Fibroblast of villous mesenchyme (primary cell): ENCODE measurements at regions not wholly inside any gene's neighbourhood (a gene's known extent, or its start where the extent isn't known, plus 50 kb on each side); places are given as distances from the start of the nearest gene placed in this dataset.

ENCODE experiments used
- DNase-seq: peaks from one replicate; pipeline ENCODE4 v3.0.0-alpha.2; 2010; ENCODE audit warnings: low read depth
- H3K4me3 ChIP-seq: 2 replicates; pipeline ENCODE4 v1.5.1; 2011; ENCODE audit warnings: low read depth, mild to moderate bottlenecking, low read length
- CTCF ChIP-seq: IDR thresholded peaks from 2 replicates; pipeline ENCODE4 v1.5.1; 2012; ENCODE audit warnings: low read depth, mild to moderate bottlenecking, low read length; ENCODE audit not compliant: insufficient read depth

GRCh38 chr12:114902665-114903064 lies 218.7 kb upstream of the TBX3 start:
- no peak for TF ChIP-seq CTCF
- DNase-seq = no peak
- H3K4me3 ChIP-seq = no peak overlapping the region

- TF ChIP-seq CTCF = no peak
- DNase-seq = no peak
- no peak overlapping the region for H3K4me3 ChIP-seq
Observed at GRCh38 chr12:114901316-114901715, 217.3 kb upstream of the TBX3 start.

- no peak for DNase-seq
- H3K4me3 ChIP-seq = no peak overlapping the region
- no peak for TF ChIP-seq CTCF
Observed at GRCh38 chr12:114898159-114898558, 214.2 kb upstream of the TBX3 start.

- no peak for TF ChIP-seq CTCF
- no peak overlapping the region for H3K4me3 ChIP-seq
- no peak for DNase-seq
Observed at GRCh38 chr12:114895827-114896226, 211.9 kb upstream of the TBX3 start.

- TF ChIP-seq CTCF = no peak
- DNase-seq = no peak
- no peak overlapping the region for H3K4me3 ChIP-seq
Observed at GRCh38 chr12:114895081-114895480, 211.1 kb upstream of the TBX3 start.

- H3K4me3 ChIP-seq = no peak overlapping the region
- DNase-seq = no peak
- TF ChIP-seq CTCF = no peak
Observed at GRCh38 chr12:114894076-114894475, 210.1 kb upstream of the TBX3 start.

GRCh38 chr12:114888928-114889584 lies 205.1 kb upstream of the TBX3 start:
- no peak for DNase-seq
- no peak for TF ChIP-seq CTCF

More at GRCh38 chr12:114888928-114889584, 205.1 kb upstream of the TBX3 start:
- H3K4me3 ChIP-seq = no peak overlapping the region
